GM15510 (cell line): ENCODE measurements at regions not wholly inside any gene's neighbourhood (a gene's known extent, or its start where the extent isn't known, plus 50 kb on each side); places are given as distances from the start of the nearest gene placed in this dataset.

Source experiments
- POLR2A ChIP-seq: IDR thresholded peaks from 3 replicates; pipeline ENCODE4 v1.6.1; 2011; ENCODE audit warnings: borderline replicate concordance; ENCODE audit not compliant: insufficient read length; ENCODE audit errors: extremely low read depth

DNA sequence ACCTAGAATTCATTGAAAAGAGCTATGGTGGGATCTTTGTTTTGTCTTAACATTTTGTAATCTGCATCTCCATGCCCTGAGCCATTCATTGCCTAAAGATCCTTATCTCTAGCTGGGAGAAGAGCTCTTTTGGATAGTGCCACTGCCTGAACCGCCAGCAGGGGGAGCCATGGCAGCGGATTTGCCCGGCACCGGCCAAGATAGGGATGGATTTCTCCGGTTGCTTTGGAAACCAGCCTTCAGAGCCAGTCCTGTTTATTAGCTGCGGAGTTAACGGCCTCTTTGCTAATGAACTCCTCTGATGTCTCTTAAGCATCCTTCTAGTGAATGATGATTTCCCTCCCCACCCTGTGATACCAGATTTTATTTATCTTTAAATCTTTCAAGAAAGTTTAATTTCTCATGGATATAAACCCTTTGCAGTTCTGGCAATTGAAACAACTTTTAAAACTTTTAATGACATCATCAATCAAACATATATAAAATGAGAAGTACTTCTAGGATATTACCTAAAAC, 58.2 kb upstream of the LYZL2 start:
- no peak for TF ChIP-seq POLR2A

DNA sequence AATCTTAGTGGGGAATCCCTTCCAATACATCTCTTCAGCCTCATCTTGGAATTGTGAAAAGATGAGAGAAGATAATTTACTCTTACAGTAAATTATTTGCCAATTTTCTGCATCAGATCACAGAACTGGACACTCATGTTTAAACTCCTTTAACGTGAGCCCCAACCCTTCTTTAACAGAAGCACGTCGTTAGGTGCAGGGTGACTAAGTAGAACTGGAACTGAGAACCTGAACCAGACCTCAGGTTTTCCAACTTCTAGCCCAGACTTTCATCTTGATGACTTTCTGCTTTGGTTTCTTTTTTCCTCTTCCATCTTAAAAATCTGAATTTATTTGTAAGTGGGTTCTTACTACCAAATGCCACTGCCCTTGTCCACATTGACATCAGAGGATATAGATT, 57.2 kb upstream of the LYZL2 start:
- no peak for TF ChIP-seq POLR2A

DNA sequence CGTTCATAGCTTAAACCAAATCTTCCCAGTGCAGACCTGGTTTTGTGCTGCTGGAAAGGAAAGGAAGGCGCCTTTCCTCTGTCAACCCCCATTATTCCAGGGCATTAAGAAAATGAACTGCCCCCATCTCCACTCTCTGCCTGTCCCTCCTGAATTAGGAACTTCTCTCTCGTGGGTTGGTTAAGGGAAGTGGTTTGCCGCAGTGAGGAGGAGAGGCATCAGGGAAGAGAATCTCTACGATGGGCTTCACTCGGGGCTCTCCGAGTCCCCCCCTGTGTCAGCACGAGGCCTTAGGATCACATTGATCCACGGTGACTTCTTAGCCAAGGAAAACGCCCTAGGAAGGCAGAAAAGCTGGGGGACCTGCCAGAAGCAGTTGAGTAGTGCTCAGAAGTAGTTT, 53.9 kb upstream of the LYZL2 start:
- no peak for TF ChIP-seq POLR2A

- TF ChIP-seq POLR2A, result no peak
These were observed 51.4 kb upstream of the LYZL2 start for GRCh38 chr10:30680908-30681307.
